Thyroid gland (tissue), 4 donors: ENCODE measurements at regions not wholly inside any gene's neighbourhood (a gene's known extent, or its start where the extent isn't known, plus 50 kb on each side); places are given as distances from the start of the nearest gene placed in this dataset.

Experiments
- DNase-seq, 2 donors: peaks; one replicate each; pipeline ENCODE4 v3.0.0-alpha.2; 2019
- H3K27ac ChIP-seq, 3 donors: fragments of 200-600 bp; sonication (generic); 1 replicate in 2 of 3; 2 replicates in 1 of 3; pipeline ENCODE4 v1.5.1; 2016 to 2019; ENCODE audit warnings: mild to moderate bottlenecking in 1 of 3, moderate library complexity in 1 of 3
- H3K27me3 ChIP-seq: fragments of 200-600 bp; sonication (generic); one replicate; pipeline ENCODE4 v1.5.1; 2019
- H3K36me3 ChIP-seq, 2 donors: fragments of 200-600 bp; sonication (generic); one replicate each; pipeline ENCODE4 v1.5.1; 2016 to 2019
- H3K4me1 ChIP-seq, 2 donors: fragments of 200-600 bp; sonication (generic); one replicate each; pipeline ENCODE4 v1.5.1; 2017 to 2019
- H3K4me3 ChIP-seq, 3 donors: fragments of 200-600 bp; sonication (generic); replicated peaks in 1 of 3; 1 replicate in 2 of 3; 2 replicates in 1 of 3; pipeline ENCODE4 v1.5.1; 2016; ENCODE audit warnings: mild to moderate bottlenecking in 1 of 3
- H3K9me3 ChIP-seq: fragments of 200-600 bp; sonication (generic); one replicate; pipeline ENCODE4 v1.5.1; 2017
- POLR2A ChIP-seq, 2 donors: fragments of 450-650 bp; IDR thresholded peaks; one replicate each; pipeline ENCODE4 v1.6.1; 2017; ENCODE audit warnings: antibody characterized with exemption in 2 of 2, mild to moderate bottlenecking in 2 of 2, moderate library complexity in 1 of 2
- WGBS, 2 donors: methylation state at CpG; one replicate each; pipeline ENCODE4 v1.1.5; 2017; 5-methylcytosine and 5-hydroxymethylcytosine counted together
- intact Hi-C: fragments of 100-400 bp; cut with DNase I; formaldehyde crosslinking; loops from one replicate; pipeline ENCODE4 v1.15.1; 2023
- TF ChIP-seq, protein P1 (sequence below), 6 experiments: fragments of 200-600 bp in 3 of 6; fragments of 450-650 bp in 3 of 6; sonication (generic) in 3 of 6; IDR thresholded peaks; one replicate each; pipeline ENCODE4 v1.5.1; 2016 to 2019; ENCODE audit warnings: antibody characterized with exemption in 6 of 6, mild to moderate bottlenecking in 2 of 6, inconsistent platforms in 1 of 6, moderate library complexity in 1 of 6

DNA sequence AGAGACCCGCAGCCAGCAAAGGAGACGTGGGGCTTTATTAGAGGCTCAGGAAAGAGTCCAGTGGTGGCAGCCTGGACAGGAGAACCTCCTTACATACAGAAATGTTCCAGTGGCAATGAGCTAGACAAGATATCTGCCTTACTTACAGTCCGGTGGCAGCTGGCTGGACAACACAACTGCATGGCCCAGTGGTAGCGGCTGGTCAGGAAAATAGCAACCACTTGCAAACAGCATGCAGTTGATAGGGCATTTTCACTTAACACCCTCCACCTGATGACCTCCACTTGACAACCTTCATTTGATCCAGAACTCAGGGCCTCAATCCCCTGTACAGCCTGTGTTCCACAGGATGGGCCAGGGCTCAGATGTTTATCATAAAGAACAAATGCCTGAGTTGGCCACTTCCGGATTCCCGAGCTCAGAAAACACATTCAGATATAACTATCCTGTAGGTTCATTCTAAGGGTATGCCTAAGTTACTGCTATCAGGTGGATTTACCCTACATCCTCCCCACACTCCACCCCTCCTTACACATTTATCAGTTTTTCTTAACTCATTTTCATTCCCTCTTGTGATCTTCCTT, 63.3 kb upstream of the ITPRID2 start:
- intact Hi-C loops = no loop called here
- H3K27ac ChIP-seq = no peak overlapping the region
- WGBS, 2 donors = 93 to 96% methylated on average over 6 of the region's 6 CpGs
- H3K9me3 ChIP-seq = no peaks in the 10 kb centered on the region
- no peak for TF ChIP-seq POLR2A (IDR thresholded peaks at IDR 0.05)
- TF ChIP-seq, protein P1, sequence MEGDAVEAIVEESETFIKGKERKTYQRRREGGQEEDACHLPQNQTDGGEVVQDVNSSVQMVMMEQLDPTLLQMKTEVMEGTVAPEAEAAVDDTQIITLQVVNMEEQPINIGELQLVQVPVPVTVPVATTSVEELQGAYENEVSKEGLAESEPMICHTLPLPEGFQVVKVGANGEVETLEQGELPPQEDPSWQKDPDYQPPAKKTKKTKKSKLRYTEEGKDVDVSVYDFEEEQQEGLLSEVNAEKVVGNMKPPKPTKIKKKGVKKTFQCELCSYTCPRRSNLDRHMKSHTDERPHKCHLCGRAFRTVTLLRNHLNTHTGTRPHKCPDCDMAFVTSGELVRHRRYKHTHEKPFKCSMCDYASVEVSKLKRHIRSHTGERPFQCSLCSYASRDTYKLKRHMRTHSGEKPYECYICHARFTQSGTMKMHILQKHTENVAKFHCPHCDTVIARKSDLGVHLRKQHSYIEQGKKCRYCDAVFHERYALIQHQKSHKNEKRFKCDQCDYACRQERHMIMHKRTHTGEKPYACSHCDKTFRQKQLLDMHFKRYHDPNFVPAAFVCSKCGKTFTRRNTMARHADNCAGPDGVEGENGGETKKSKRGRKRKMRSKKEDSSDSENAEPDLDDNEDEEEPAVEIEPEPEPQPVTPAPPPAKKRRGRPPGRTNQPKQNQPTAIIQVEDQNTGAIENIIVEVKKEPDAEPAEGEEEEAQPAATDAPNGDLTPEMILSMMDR (IDR thresholded peaks at IDR 0.05) = no peak
- H3K36me3 ChIP-seq = no peaks in the 10 kb centered on the region
- no peak for DNase-seq
- no peaks in the 10 kb centered on the region for H3K27me3 ChIP-seq
- H3K4me3 ChIP-seq = no peak overlapping the region
- no peaks in the 10 kb centered on the region for H3K4me1 ChIP-seq

DNA sequence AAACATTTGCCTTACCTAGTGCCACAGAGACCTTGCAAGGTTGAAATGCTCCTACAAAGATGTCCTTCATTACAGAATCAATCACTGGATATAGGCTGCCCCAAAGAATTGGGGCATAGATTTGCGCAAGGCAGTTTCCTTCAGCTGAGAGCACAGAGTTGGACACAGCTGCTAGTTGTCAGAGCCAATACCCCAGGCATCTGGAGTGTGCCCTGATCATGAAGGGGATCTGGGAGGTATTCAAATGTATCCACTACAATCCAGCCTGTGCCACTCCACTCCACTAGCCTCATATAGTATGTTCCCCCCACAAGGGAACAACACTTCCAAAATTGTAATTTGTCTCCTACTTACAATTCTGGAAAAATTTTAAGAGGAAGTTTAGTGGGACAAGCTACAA, 62.3 kb upstream of the ITPRID2 start:
- H3K4me1 ChIP-seq = no peaks in the 10 kb centered on the region
- TF ChIP-seq, protein P1 (IDR thresholded peaks at IDR 0.05) = no peak
- H3K36me3 ChIP-seq = no peaks in the 10 kb centered on the region
- WGBS, 2 donors = 93 to 100% methylated on average over 1 of the region's 1 CpG
- H3K4me3 ChIP-seq = no peak overlapping the region
- intact Hi-C loops = no loop called here
- no peak overlapping the region for H3K27ac ChIP-seq
- no peaks in the 10 kb centered on the region for H3K9me3 ChIP-seq
- no peaks in the 10 kb centered on the region for H3K27me3 ChIP-seq
- no peak for DNase-seq

DNA sequence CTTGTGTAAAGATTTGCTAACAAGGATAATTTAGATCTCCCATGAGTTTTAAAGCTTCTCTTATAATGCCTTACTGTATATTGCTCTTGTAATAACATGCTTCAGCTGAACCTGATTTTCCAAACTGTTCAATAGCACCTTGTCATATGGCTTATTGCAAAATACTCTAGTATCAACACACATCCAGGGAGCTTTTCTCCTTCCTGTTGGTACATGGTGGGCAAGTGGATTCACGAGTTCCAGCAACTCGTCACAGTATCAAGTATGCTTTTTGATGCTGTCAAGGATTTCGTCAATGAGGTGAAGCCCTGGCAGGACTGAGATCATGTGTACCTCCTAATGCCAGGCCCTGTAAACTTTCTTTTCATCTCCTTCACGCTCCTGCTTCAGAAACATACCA, 59.5 kb upstream of the ITPRID2 start:
- no peaks in the 10 kb centered on the region for H3K4me1 ChIP-seq
- no peak overlapping the region for H3K27ac ChIP-seq
- TF ChIP-seq, protein P1 (IDR thresholded peaks at IDR 0.05) = no peak
- TF ChIP-seq POLR2A (IDR thresholded peaks at IDR 0.05) = no peak
- H3K4me3 ChIP-seq = no peak overlapping the region
- DNase-seq = no peak
- H3K36me3 ChIP-seq = no peaks in the 10 kb centered on the region
- no peaks in the 10 kb centered on the region for H3K9me3 ChIP-seq
- no peaks in the 10 kb centered on the region for H3K27me3 ChIP-seq
- WGBS, 2 donors = 77 to 82% methylated on average over 4 of the region's 4 CpGs
- intact Hi-C loops = no loop called here

DNA sequence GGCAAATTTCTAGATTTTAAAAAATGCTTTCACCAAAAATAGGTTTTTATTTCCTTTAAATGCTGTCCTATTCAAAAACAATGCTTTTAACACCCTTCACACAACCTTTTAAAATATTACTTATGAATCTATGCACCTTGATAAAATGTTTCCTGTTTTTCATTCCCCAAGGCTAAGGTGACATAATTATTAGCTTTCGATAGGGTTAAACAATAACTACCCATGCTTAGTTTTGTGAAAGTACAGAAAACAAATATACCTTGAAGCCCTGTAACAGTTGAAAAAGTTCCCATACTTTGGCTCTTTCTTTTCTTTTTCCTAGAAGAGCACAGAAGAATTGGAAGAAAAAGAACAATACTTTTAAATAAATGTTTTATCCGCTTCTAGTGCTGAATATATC, 54.9 kb upstream of the ITPRID2 start:
- Histone ChIP-seq H3K27me3 (no peaks in the 10 kb centered on the region), H3K27ac (no peak overlapping the region), H3K4me1 (no peaks in the 10 kb centered on the region), H3K36me3 (no peaks in the 10 kb centered on the region), H3K9me3 (no peaks in the 10 kb centered on the region), H3K4me3 (no peak overlapping the region)
- intact Hi-C loops = no loop called here
- WGBS, 2 donors = 92 to 93% methylated on average over 2 of the region's 2 CpGs
- TF ChIP-seq POLR2A (IDR thresholded peaks at IDR 0.05) = no peak
- TF ChIP-seq, protein P1 (IDR thresholded peaks at IDR 0.05) = no peak
- DNase-seq = no peak

DNA sequence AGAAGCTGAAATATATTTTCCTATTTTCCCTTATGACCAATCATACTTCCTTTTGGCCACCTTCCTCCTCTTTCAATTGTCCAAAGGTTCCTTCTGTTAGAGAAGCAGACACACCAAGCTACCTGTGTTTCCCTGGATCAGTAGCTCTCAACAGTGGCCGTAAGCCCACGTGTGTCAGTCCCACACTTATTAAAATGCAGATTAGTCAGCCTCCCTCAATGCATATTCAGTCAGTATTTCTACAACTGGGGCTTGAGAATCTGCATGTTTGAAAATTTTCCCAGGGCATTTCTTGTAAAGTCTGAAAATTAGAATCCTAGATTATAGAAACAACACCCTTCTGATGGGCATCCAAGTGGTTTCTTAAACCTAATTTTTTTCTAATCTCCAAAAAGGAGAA, 54.0 kb upstream of the ITPRID2 start:
- H3K4me1 ChIP-seq = no peaks in the 10 kb centered on the region
- TF ChIP-seq, protein P1 (IDR thresholded peaks at IDR 0.05) = no peak
- TF ChIP-seq POLR2A (IDR thresholded peaks at IDR 0.05) = no peak
- H3K4me3 ChIP-seq = no peak overlapping the region
- H3K9me3 ChIP-seq = no peaks in the 10 kb centered on the region
- no peaks in the 10 kb centered on the region for H3K27me3 ChIP-seq
- intact Hi-C loops = no loop called here
- no peak for DNase-seq
- 84 to 85% methylated on average over 2 of the region's 2 CpGs for WGBS, 2 donors
- H3K27ac ChIP-seq = no peak overlapping the region
- no peaks in the 10 kb centered on the region for H3K36me3 ChIP-seq
